SK-N-SH treated with all-trans-retinoic acid at 6 μM for 48 hours (cell line): ENCODE measurements at regions not wholly inside any gene's neighbourhood (a gene's known extent, or its start where the extent isn't known, plus 50 kb on each side); places are given as distances from the start of the nearest gene placed in this dataset.

Experiments used
- ATAC-seq: fragments of 200-7000 bp; cut with Tn5 transposase; 3 replicates; pipeline ENCODE4 v1.9.1; 2020; ENCODE audit warnings: mild to moderate bottlenecking, moderate library complexity
- ARNTL ChIP-seq: fragments of 450-650 bp; formaldehyde crosslinking; IDR thresholded peaks from 2 replicates; pipeline ENCODE4 v1.5.0; 2020; ENCODE audit warnings: low read depth, mild to moderate bottlenecking, moderate library complexity, borderline replicate concordance
- CSDC2 ChIP-seq: fragments of 250-450 bp; sonication (Bioruptor Pico); IDR thresholded peaks from 2 replicates; pipeline ENCODE4 v1.5.0; 2020; ENCODE audit warnings: mild to moderate bottlenecking, moderate library complexity
- ESRRG ChIP-seq: fragments of 250-450 bp; sonication (Bioruptor Pico); IDR thresholded peaks from 2 replicates; pipeline ENCODE4 v1.6.1; 2021; ENCODE audit warnings: mild to moderate bottlenecking
- GLIS3 ChIP-seq: fragments of 250-450 bp; sonication (Bioruptor Pico); IDR thresholded peaks from 2 replicates; pipeline ENCODE4 v1.5.0; 2020; ENCODE audit warnings: mild to moderate bottlenecking, moderate library complexity
- ISL1 ChIP-seq: fragments of 250-450 bp; sonication (Bioruptor Pico); IDR thresholded peaks from 2 replicates; pipeline ENCODE4 v2.1.2; 2022; ENCODE audit warnings: mild to moderate bottlenecking, moderate library complexity
- OSR1 ChIP-seq: fragments of 250-450 bp; sonication (Bioruptor Pico); IDR thresholded peaks from 2 replicates; pipeline ENCODE4 v1.8.0; 2022; ENCODE audit warnings: moderate library complexity, mild to moderate bottlenecking, inconsistent platforms
- PPARA ChIP-seq: fragments of 250-450 bp; sonication (Bioruptor Pico); IDR thresholded peaks from 2 replicates; pipeline ENCODE4 v1.5.0; 2020; ENCODE audit warnings: mild to moderate bottlenecking, borderline replicate concordance
- RARB ChIP-seq: fragments of 250-450 bp; sonication (Bioruptor Pico); IDR thresholded peaks from 2 replicates; pipeline ENCODE4 v1.8.0; 2021; ENCODE audit warnings: mild to moderate bottlenecking, moderate library complexity
- SNAI2 ChIP-seq: fragments of 250-450 bp; sonication (Bioruptor Pico); IDR thresholded peaks from 2 replicates; pipeline ENCODE4 v1.5.0; 2020; ENCODE audit warnings: mild to moderate bottlenecking, moderate library complexity
- TOX ChIP-seq: fragments of 250-450 bp; sonication (Bioruptor Pico); IDR thresholded peaks from 2 replicates; pipeline ENCODE4 v1.8.0; 2021; ENCODE audit warnings: mild to moderate bottlenecking, moderate library complexity, borderline replicate concordance
- ZNF70 ChIP-seq: fragments of 450-650 bp; formaldehyde crosslinking; IDR thresholded peaks from 2 replicates; pipeline ENCODE4 v1.5.0; 2020; ENCODE audit warnings: mild to moderate bottlenecking, moderate library complexity
- ZNF8 ChIP-seq: fragments of 450-650 bp; formaldehyde crosslinking; IDR thresholded peaks from 2 replicates; pipeline ENCODE4 v1.5.0; 2020; ENCODE audit warnings: mild to moderate bottlenecking, moderate library complexity
- TF ChIP-seq, protein P1 (sequence below): fragments of 250-450 bp; sonication (Bioruptor Pico); IDR thresholded peaks from 2 replicates; pipeline ENCODE4 v1.5.0; 2020; ENCODE audit warnings: mild to moderate bottlenecking, moderate library complexity
- TF ChIP-seq, protein P2 (sequence below): fragments of 250-450 bp; sonication (Bioruptor Pico); IDR thresholded peaks from 2 replicates; pipeline ENCODE4 v1.8.0; 2020; ENCODE audit warnings: mild to moderate bottlenecking, moderate library complexity, borderline replicate concordance
- TF ChIP-seq, protein P3 (sequence below): fragments of 250-450 bp; sonication (Bioruptor Pico); IDR thresholded peaks from 2 replicates; pipeline ENCODE4 v1.5.1; 2021; ENCODE audit warnings: mild to moderate bottlenecking, moderate library complexity
- TF ChIP-seq, protein P4 (sequence below): fragments of 250-450 bp; sonication (Bioruptor Pico); IDR thresholded peaks from 2 replicates; pipeline ENCODE4 v1.5.1; 2020; ENCODE audit warnings: low read depth, mild to moderate bottlenecking, moderate library complexity

DNA sequence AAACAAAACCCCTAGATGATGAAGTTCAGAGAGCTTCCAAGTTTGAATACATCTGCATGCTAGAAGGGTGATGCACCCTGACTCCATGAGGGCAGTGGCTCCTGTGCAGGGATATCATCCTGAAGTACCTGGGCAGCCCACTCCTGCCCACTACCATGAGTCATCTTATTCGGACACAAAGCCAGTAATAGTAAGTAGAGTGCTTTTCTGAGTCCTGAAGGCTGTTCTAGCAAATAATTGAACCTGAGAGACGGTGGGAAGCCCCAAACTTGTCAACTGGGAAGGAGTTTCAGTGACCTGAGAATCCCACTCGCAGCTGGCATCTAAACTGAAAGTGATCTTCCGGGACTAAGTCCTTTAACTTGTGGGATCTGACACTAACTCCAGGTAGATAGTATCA is 152.9 kb upstream of the COL21A1 start:
- ATAC-seq = no peak

DNA sequence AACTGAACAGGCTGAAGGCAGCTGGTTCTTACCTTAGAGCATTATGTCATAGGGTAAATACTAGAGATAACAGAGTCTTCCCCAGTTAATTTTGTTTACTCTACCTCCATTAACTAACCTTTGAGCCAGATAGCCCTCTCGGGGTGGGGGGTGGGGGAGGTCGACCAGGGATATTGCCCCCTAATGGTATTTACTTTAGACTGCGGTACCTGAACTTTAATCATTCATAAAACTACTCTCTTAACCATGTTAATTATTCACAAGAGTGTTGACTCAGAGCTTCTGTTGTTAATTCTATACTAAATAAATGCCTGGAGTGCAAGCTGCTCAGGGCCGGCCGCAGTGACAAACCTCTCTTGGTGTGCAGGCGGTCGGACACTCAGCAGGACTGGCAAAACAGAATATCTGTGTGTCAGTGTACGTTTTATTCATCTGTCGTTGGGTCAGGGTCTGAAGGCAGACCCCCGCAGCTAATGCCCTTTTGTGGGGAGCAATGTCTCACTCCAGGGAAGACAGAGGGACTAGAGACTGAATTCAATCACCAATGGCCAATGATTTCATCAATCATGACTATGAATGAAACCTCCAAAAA is 152.4 kb upstream of the COL21A1 start:
- TF ChIP-seq TOX (CRISPR knock-in tag) = no peak
- no peak for TF ChIP-seq ISL1 (CRISPR knock-in tag)
- no peak for TF ChIP-seq RARB (CRISPR knock-in tag)
- no peak for TF ChIP-seq ESRRG (CRISPR knock-in tag)
- TF ChIP-seq ZNF70 (CRISPR knock-in tag) = no peak
- TF ChIP-seq PPARA (CRISPR knock-in tag) = no peak
- TF ChIP-seq, protein P1, sequence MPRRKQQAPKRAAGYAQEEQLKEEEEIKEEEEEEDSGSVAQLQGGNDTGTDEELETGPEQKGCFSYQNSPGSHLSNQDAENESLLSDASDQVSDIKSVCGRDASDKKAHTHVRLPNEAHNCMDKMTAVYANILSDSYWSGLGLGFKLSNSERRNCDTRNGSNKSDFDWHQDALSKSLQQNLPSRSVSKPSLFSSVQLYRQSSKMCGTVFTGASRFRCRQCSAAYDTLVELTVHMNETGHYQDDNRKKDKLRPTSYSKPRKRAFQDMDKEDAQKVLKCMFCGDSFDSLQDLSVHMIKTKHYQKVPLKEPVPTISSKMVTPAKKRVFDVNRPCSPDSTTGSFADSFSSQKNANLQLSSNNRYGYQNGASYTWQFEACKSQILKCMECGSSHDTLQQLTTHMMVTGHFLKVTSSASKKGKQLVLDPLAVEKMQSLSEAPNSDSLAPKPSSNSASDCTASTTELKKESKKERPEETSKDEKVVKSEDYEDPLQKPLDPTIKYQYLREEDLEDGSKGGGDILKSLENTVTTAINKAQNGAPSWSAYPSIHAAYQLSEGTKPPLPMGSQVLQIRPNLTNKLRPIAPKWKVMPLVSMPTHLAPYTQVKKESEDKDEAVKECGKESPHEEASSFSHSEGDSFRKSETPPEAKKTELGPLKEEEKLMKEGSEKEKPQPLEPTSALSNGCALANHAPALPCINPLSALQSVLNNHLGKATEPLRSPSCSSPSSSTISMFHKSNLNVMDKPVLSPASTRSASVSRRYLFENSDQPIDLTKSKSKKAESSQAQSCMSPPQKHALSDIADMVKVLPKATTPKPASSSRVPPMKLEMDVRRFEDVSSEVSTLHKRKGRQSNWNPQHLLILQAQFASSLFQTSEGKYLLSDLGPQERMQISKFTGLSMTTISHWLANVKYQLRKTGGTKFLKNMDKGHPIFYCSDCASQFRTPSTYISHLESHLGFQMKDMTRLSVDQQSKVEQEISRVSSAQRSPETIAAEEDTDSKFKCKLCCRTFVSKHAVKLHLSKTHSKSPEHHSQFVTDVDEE (CRISPR knock-in tag) = no peak
- no peak for TF ChIP-seq ARNTL (CRISPR knock-in tag)
- TF ChIP-seq, protein P2, sequence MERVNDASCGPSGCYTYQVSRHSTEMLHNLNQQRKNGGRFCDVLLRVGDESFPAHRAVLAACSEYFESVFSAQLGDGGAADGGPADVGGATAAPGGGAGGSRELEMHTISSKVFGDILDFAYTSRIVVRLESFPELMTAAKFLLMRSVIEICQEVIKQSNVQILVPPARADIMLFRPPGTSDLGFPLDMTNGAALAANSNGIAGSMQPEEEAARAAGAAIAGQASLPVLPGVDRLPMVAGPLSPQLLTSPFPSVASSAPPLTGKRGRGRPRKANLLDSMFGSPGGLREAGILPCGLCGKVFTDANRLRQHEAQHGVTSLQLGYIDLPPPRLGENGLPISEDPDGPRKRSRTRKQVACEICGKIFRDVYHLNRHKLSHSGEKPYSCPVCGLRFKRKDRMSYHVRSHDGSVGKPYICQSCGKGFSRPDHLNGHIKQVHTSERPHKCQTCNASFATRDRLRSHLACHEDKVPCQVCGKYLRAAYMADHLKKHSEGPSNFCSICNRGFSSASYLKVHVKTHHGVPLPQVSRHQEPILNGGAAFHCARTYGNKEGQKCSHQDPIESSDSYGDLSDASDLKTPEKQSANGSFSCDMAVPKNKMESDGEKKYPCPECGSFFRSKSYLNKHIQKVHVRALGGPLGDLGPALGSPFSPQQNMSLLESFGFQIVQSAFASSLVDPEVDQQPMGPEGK (CRISPR knock-in tag) = no peak
- TF ChIP-seq, protein P3, sequence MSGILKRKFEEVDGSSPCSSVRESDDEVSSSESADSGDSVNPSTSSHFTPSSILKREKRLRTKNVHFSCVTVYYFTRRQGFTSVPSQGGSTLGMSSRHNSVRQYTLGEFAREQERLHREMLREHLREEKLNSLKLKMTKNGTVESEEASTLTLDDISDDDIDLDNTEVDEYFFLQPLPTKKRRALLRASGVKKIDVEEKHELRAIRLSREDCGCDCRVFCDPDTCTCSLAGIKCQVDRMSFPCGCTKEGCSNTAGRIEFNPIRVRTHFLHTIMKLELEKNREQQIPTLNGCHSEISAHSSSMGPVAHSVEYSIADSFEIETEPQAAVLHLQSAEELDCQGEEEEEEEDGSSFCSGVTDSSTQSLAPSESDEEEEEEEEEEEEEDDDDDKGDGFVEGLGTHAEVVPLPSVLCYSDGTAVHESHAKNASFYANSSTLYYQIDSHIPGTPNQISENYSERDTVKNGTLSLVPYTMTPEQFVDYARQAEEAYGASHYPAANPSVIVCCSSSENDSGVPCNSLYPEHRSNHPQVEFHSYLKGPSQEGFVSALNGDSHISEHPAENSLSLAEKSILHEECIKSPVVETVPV = no peak
- ATAC-seq = no peak

More for the DNA sequence above, 152.9 kb upstream of the COL21A1 start:
- TF ChIP-seq ZNF70 (CRISPR knock-in tag) = no peak
- TF ChIP-seq SNAI2 = no peak
- TF ChIP-seq CSDC2 = no peak
- TF ChIP-seq, protein P3 = no peak
- TF ChIP-seq OSR1 (CRISPR knock-in tag) = no peak

DNA sequence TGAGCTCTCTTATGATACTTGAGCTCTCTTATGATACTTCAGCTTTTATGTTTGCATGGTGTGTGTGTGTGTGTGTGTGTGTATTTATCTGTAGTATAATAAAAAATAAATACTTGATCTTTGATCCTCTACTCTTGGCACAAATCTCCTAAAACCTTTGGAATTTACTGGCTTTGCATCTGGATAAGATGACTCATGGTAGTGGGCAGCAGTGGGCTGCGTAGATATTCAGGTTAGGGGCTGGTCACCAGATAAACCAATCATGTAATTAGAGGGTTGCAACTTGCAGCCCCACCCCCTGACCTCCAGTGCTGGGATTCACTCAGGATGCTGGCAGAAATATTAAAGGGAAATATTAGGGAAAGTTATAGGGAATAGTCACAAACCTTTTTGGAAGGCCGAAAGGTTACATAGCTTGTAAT is 151.9 kb upstream of the COL21A1 start:
- TF ChIP-seq ZNF8 (no peak), GLIS3 (CRISPR knock-in tag) (no peak), TOX (CRISPR knock-in tag) (no peak), PPARA (CRISPR knock-in tag) (no peak), ISL1 (CRISPR knock-in tag) (no peak), ZNF70 (CRISPR knock-in tag) (no peak), CSDC2 (no peak)
- TF ChIP-seq, protein P3 = no peak
- TF ChIP-seq, protein P1 (CRISPR knock-in tag) = no peak
- TF ChIP-seq, protein P4, sequence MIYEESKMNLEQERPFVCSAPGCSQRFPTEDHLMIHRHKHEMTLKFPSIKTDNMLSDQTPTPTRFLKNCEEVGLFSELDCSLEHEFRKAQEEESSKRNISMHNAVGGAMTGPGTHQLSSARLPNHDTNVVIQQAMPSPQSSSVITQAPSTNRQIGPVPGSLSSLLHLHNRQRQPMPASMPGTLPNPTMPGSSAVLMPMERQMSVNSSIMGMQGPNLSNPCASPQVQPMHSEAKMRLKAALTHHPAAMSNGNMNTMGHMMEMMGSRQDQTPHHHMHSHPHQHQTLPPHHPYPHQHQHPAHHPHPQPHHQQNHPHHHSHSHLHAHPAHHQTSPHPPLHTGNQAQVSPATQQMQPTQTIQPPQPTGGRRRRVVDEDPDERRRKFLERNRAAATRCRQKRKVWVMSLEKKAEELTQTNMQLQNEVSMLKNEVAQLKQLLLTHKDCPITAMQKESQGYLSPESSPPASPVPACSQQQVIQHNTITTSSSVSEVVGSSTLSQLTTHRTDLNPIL = no peak
- ATAC-seq = no peak
